Activated naive CD4-positive, alpha-beta T cell treated with anti-CD3 and anti-CD28 coated beads for 36 hours (primary cell): ENCODE measurements at regions not wholly inside any gene's neighbourhood (a gene's known extent, or its start where the extent isn't known, plus 50 kb on each side); places are given as distances from the start of the nearest gene placed in this dataset.
"Not testable (repeated sequence)": the region's sequence is repeated elsewhere in the genome, so short reads cannot be mapped to it uniquely, and the experiment has no call there.

Experiments used
- CTCF ChIA-PET: fragments of 350-600 bp; sonication (Branson Sonifier 250); formaldehyde crosslinking; loops from one replicate; lab custom pipeline; 2021; ENCODE audit warnings: antibody characterized with exemption; lab: Charles Lee
- DNase-seq: peaks from one replicate; pipeline ENCODE4 v3.0.0-alpha.2; 2020
- H3K27ac Mint-ChIP-seq: one replicate; pipeline ENCODE4 v1.8.0; 2021; ENCODE audit warnings: mild to moderate bottlenecking, mixed read lengths
- H3K27me3 Mint-ChIP-seq: one replicate; pipeline ENCODE4 v1.8.0; 2021; ENCODE audit warnings: low read depth, mixed read lengths
- H3K36me3 Mint-ChIP-seq: one replicate; pipeline ENCODE4 v1.8.0; 2021; ENCODE audit warnings: low read depth, mixed read lengths
- H3K4me1 Mint-ChIP-seq: one replicate; pipeline ENCODE4 v1.8.0; 2021; ENCODE audit warnings: low read depth, mixed read lengths
- H3K4me3 Mint-ChIP-seq: one replicate; pipeline ENCODE4 v1.8.0; 2021; ENCODE audit warnings: mild to moderate bottlenecking, moderate library complexity, mixed read lengths
- H3K9me3 Mint-ChIP-seq: one replicate; pipeline ENCODE4 v1.8.0; 2021; ENCODE audit warnings: mixed read lengths
- intact Hi-C: fragments of 100-400 bp; cut with micrococcal nuclease; formaldehyde crosslinking; loops from one replicate; pipeline ENCODE4 v1.15.1; 2023

GRCh38 chr7:28333548-28333947 lies 78.8 kb upstream of the CREB5 start:
- CTCF ChIA-PET: interaction anchor here (1.8 kb wide), 1 partner anchor 56 kb away, joined by 4 read pairs; no protein-coding TSS in a partner anchor
- H3K9me3 Mint-ChIP-seq, H3K27me3 Mint-ChIP-seq, intact Hi-C loops, DNase-seq, H3K4me3 Mint-ChIP-seq, H3K27ac Mint-ChIP-seq, H3K36me3 Mint-ChIP-seq: not testable (repeated sequence)
- H3K4me1 Mint-ChIP-seq: peaks cover 29% of the 10 kb centered on the region

DNA sequence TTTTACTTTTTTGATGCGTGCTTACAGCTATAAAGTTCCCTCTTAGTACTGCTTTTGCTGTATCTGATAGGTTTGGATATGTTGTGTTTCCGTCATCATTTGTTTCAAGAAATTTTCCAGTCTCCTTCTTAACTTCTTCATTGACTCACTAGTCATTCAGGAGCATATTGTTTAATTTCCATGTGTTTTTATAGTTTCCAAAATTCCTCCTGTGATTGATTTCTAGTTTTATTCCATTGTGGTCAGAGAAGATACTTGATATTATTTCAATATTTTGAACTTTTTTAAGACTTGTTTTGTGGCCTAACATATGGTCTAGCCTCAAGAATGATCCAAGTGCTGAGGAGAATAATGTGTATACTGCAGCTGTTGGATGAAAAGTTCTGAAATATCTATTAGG lies 75.5 kb upstream of the CREB5 start:
- no peak for DNase-seq
- Mint-ChIP-seq H3K9me3 (peaks cover 4% of the 10 kb centered on the region), H3K36me3 (no peaks in the 10 kb centered on the region), H3K27me3 (no peaks in the 10 kb centered on the region), H3K27ac (no peak overlapping the region), H3K4me1 (no peaks in the 10 kb centered on the region), H3K4me3 (no peak overlapping the region)
- CTCF ChIA-PET: no interaction called here
- intact Hi-C loops: no loop called here

DNA sequence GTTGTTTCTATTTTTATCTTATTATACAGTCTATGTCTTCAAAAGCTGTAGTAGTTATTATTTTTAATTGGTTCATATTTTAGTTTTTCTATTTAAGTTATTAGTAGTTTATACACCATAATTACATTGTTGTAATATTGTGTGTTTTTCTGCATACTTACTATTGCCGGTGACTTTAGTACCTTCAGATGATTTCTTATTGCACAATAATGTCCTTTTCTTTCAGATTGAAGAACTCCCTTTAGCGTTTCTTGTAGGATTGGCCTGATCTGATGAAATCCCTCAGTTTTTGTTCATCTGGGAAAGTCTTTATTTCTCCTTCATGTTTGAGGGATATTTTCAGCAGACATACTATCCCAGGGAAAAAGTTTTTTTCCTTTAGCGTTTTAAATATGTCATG lies 74.3 kb upstream of the CREB5 start:
- Mint-ChIP-seq H3K27ac (no peak overlapping the region), H3K9me3 (peaks cover 4% of the 10 kb centered on the region), H3K36me3 (no peaks in the 10 kb centered on the region), H3K4me1 (no peaks in the 10 kb centered on the region), H3K27me3 (no peaks in the 10 kb centered on the region), H3K4me3 (no peak overlapping the region)
- no peak for DNase-seq
- CTCF ChIA-PET: no interaction called here
- intact Hi-C loops: no loop called here

DNA sequence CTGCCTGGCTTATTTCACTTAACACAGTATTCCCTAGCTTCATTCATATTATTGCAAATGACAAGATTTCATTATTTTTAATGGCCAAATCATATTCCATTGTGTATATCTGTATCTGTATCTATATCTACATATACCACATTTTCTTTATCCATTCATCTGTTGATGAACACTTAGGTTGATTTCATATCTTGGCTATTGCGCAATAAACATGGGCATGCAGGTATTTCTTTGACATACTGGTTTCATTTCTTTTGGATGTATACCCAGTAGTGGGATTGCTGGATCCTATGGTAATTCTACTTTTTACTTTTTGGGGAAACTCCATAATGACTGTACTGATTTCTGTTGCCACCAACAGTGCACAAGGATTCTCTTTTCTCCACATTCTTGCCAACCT lies 68.9 kb upstream of the CREB5 start:
- no peak for DNase-seq
- H3K27ac Mint-ChIP-seq: no peak overlapping the region
- intact Hi-C loops: no loop called here
- H3K36me3 Mint-ChIP-seq: no peaks in the 10 kb centered on the region
- H3K4me1 Mint-ChIP-seq: no peaks in the 10 kb centered on the region
- no peak overlapping the region for H3K4me3 Mint-ChIP-seq
- H3K9me3 Mint-ChIP-seq: no peaks in the 10 kb centered on the region
- peaks cover 3% of the 10 kb centered on the region for H3K27me3 Mint-ChIP-seq
- CTCF ChIA-PET: interaction anchor here (0.6 kb wide), 1 partner anchor 92 kb away, joined by 6 read pairs; no protein-coding TSS in a partner anchor

DNA sequence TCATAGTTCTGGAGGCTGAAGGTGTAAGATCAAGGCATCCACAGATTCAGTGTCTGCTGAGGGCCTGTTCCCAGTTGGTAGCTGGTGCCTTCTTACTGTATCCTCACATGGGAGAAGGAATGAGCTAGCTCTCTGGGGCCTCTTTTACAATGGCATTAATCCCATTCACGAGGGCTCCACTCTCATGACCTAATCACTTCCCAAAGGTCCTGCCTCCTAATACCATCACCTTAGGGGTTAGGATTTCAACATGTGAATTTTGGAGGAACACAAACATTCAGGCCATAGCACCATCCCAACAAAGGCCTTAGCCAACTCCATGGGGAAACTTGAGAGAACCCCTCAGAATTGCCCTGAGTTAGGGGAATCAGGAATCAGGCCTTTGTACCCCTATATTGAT lies 66.1 kb upstream of the CREB5 start:
- no peaks in the 10 kb centered on the region for H3K9me3 Mint-ChIP-seq
- H3K36me3 Mint-ChIP-seq: no peaks in the 10 kb centered on the region
- no peak overlapping the region for H3K27ac Mint-ChIP-seq
- no peaks in the 10 kb centered on the region for H3K4me1 Mint-ChIP-seq
- peaks cover 3% of the 10 kb centered on the region for H3K27me3 Mint-ChIP-seq
- DNase-seq: no peak
- CTCF ChIA-PET: no interaction called here
- intact Hi-C loops: no loop called here
- H3K4me3 Mint-ChIP-seq: no peak overlapping the region

DNA sequence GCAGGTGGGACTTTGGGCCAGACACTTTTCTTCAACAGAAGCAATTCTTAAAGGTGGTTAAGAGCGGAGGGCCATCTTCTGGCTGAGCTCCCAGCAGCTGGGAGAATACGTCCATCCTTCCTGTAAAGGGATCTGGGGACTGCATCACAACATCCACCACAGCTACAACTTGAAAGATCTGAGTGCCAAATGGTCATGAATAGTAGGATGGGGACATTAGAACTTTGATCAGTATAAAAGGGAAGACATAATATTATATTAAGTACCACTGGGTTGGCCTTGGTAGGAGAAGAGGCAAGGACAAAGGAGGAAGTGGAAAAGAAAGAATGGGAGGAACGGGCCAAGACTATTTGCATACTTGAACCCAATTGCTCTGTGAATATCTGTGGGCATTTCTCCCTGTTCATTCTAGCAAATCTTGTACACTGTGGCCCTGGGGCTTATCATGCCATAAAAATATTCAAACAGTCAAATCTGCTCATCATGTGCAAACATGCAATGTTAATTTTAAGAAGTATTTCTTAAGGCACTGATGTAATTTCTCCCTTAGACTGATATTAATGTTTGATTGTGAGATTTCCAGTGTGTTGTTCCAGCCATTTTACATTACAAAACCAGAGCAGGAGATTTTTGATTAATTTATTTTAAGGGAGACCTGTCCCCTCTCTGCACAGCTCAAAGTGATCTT lies 65.5 kb upstream of the CREB5 start:
- no peaks in the 10 kb centered on the region for H3K9me3 Mint-ChIP-seq
- DNase-seq: no peak
- H3K4me3 Mint-ChIP-seq: no peak overlapping the region
- no peak overlapping the region for H3K27ac Mint-ChIP-seq
- H3K27me3 Mint-ChIP-seq: peaks cover 3% of the 10 kb centered on the region
- H3K36me3 Mint-ChIP-seq: no peaks in the 10 kb centered on the region
- CTCF ChIA-PET: interaction anchor here (0.6 kb wide), 1 partner anchor 269 kb away, joined by 4 read pairs; no protein-coding TSS in a partner anchor
- intact Hi-C loops: no loop called here
- H3K4me1 Mint-ChIP-seq: no peaks in the 10 kb centered on the region

DNA sequence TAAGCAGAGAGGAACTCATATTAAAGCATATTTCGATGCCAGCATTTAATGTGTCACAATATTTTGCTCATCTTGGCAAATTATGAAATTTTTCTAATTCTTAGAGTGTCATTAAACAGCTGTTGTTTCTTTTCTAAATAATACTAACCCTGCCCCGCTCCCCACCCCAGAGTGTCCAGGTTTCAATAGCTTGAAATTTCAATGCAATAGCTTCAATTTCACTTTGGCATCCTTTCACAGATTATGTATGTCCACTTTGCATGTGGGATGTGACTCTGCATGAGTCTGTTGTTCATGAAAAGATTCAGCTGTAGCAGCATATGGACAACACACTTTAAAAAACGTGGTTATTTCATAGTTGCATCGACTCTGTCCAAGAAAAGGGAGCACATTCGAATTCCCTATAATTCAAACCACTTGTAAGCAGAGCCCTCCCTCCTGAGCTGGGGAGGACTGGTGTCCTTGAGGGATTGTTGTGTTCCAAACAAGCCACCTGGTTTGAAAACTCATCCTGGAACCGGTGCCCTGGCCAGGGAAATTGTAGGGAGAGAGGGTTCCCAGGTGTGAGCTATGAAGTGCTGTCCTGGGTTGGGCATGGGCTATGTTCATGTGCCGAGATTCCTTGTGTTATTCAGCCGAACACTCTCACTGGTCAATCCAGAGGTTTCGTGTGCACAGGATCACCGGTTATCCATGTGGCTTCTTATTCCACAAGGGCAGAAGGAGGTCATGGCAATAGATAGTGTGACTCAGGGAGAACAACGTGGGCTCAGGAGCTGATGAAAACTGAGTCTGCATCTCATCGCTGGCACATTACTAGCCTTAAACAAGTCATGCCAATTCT lies 64.6 kb upstream of the CREB5 start:
- intact Hi-C loops: no loop called here

DNA sequence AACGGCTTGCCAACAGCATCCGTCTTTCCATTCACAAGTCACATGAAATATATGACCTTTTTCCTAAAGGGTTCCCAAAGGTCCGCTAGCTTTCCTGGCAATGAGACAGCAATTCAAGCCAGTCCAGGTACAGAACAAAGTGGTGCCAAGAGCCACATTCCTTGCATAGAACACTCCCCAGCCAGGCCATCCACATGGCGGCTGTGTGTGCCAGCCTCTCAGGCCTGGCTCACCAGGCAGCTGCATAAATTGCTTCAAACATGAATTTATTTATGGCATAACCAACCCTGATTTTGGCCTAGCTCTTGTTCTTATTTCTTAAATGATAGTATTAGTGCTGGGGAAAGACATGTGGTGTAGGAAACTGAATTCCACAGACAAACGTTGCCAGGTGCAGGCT lies 63.7 kb upstream of the CREB5 start:
- no peak for DNase-seq
- Mint-ChIP-seq H3K36me3 (no peaks in the 10 kb centered on the region), H3K4me3 (no peak overlapping the region)

More for the DNA sequence above, 64.6 kb upstream of the CREB5 start:
- Mint-ChIP-seq H3K27me3 (peaks cover 3% of the 10 kb centered on the region), H3K9me3 (no peaks in the 10 kb centered on the region), H3K36me3 (no peaks in the 10 kb centered on the region), H3K4me3 (no peak overlapping the region), H3K27ac (no peak overlapping the region), H3K4me1 (no peaks in the 10 kb centered on the region)
- DNase-seq: no peak
- CTCF ChIA-PET: interaction anchor here (0.5 to 1.8 kb wide), 4 partner anchors 15 to 579 kb away, joined by 3 to 5 read pairs (median 3); no protein-coding TSS in a partner anchor

DNA sequence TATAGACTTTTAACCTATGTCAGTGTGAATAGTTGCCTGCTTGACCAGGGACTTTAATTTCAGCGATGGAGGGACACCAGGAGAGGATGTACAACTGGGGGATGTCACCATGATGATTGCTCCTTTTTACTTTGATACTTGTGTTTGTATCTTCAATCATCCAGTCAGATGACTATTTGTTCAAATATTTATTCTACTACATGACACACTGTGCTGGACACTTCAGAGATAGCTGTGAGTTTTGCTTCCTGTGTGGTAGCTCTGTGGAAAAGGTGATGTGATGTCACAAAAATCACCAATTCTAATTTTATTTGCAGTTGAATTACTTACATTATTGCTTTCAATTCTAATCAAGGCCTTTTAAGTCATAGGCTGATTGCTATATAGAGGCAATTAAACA lies 62.7 kb upstream of the CREB5 start:
- peaks cover 3% of the 10 kb centered on the region for H3K27me3 Mint-ChIP-seq
- H3K4me1 Mint-ChIP-seq: no peaks in the 10 kb centered on the region
- CTCF ChIA-PET: interaction anchor here (0.5 kb wide), 1 partner anchor 298 kb away, joined by 3 read pairs; no protein-coding TSS in a partner anchor
- no peak overlapping the region for H3K4me3 Mint-ChIP-seq
- H3K27ac Mint-ChIP-seq: no peak overlapping the region
- H3K36me3 Mint-ChIP-seq: no peaks in the 10 kb centered on the region
- intact Hi-C loops: no loop called here
- H3K9me3 Mint-ChIP-seq: no peaks in the 10 kb centered on the region
- DNase-seq: no peak

More for the DNA sequence above, 63.7 kb upstream of the CREB5 start:
- intact Hi-C loops: no loop called here
- Mint-ChIP-seq H3K4me1 (no peaks in the 10 kb centered on the region), H3K27ac (no peak overlapping the region), H3K27me3 (peaks cover 3% of the 10 kb centered on the region), H3K9me3 (no peaks in the 10 kb centered on the region)
- CTCF ChIA-PET: interaction anchor here (1.3 to 1.8 kb wide), 2 partner anchors 14 to 55 kb away, joined by 3 to 5 read pairs; no protein-coding TSS in a partner anchor

GRCh38 chr7:28350662-28351061 lies 61.7 kb upstream of the CREB5 start:
- Mint-ChIP-seq H3K4me1 (no peaks in the 10 kb centered on the region), H3K27me3 (no peaks in the 10 kb centered on the region), H3K27ac (no peak overlapping the region), H3K4me3 (no peak overlapping the region), H3K36me3 (no peaks in the 10 kb centered on the region), H3K9me3 (no peaks in the 10 kb centered on the region)
- DNase-seq: no peak
- CTCF ChIA-PET: interaction anchor here (0.6 to 1.3 kb wide), 3 partner anchors 14 to 96 kb away, joined by 3 to 4 read pairs (median 3); no protein-coding TSS in a partner anchor
- intact Hi-C loops: no loop called here

- DNase-seq: no peak
- Mint-ChIP-seq H3K27me3 (no peaks in the 10 kb centered on the region), H3K4me1 (no peaks in the 10 kb centered on the region), H3K36me3 (no peaks in the 10 kb centered on the region), H3K9me3 (no peaks in the 10 kb centered on the region), H3K4me3 (no peak overlapping the region), H3K27ac (no peak overlapping the region)
- CTCF ChIA-PET: interaction anchor here (1.0 kb wide), 1 partner anchor 13 kb away, joined by 3 read pairs; no protein-coding TSS in a partner anchor
- intact Hi-C loops: no loop called here
These were observed 60.9 kb upstream of the CREB5 start for GRCh38 chr7:28351450-28351849.

DNA sequence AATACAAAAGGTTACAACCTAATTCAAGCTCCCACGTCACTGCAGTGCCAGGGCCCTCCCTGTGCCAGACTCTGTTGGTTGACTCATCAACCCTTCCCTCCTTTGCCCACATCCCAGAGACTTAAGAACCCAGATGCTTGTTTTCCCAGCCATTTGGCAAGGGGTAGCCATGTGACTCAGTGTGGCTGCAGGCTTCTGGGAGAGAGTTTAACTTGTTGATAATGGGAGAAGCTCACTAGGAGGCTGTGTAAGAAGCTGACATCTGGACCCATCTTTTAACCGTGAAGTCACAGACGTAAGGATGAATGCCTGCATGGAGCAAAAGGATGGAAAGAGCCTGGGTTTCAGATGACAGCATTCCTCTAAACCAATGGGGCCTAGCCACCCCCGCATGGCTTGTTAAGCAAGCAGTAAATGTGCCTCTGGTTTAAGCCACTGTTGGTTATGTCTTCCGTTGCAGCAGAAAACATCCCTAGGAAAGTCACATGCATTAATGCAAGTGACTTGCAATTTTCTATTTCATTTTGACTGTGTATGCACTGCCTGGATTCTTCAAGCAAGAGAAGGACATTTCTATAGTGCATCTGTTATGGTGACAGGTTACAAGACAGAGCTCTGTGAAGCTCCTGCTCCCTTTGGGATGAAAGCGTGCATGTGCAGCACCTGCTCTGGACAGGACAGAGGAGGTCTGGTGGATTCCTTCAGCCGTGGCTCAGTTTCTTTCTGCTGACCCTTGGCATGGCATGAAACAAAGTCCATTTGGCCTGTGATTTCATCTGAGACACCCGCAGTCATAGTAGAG lies 57.5 kb upstream of the CREB5 start:
- Mint-ChIP-seq H3K36me3 (no peaks in the 10 kb centered on the region), H3K4me1 (no peaks in the 10 kb centered on the region), H3K4me3 (no peak overlapping the region), H3K9me3 (no peaks in the 10 kb centered on the region), H3K27ac (no peak overlapping the region), H3K27me3 (no peaks in the 10 kb centered on the region)
- intact Hi-C loops: no loop called here
- no peak for DNase-seq
- CTCF ChIA-PET: interaction anchor here (0.7 kb wide), 1 partner anchor 50 kb away, joined by 3 read pairs; no protein-coding TSS in a partner anchor
